ENCODE measurements at regions not wholly inside any gene's neighbourhood (a gene's known extent, or its start where the extent isn't known, plus 50 kb on each side); places are given as distances from the start of the nearest gene placed in this dataset.

- TF ChIP-seq CTCF (IDR thresholded peaks at IDR 0.05; ENCODE audit: borderline replicate concordance, extremely low read depth, low read length, poor library complexity, severe bottlenecking) = no peak
- TF ChIP-seq EZH2 (IDR thresholded peaks at IDR 0.05; ENCODE audit: borderline replicate concordance, low read depth, low read length, severe bottlenecking) = no peak
These were observed 114.2 kb upstream of the SPIN1 start for GRCh38 chr9:88274078-88274477.

All from DND-41 (cell line).